ENCODE measurements at regions not wholly inside any gene's neighbourhood (a gene's known extent, or its start where the extent isn't known, plus 50 kb on each side); places are given as distances from the start of the nearest gene placed in this dataset.

- DNase-seq: no peak
Observed at GRCh38 chr22:48858856-48859255, 968.8 kb downstream of the BRD1 start.

- no peak for DNase-seq
Observed at GRCh38 chr22:48858121-48858520, 969.6 kb downstream of the BRD1 start.

GRCh38 chr22:48857202-48857805 lies 970.4 kb downstream of the BRD1 start:
- DNase-seq: no peak

GRCh38 chr22:48856308-48856615 lies 971.4 kb downstream of the BRD1 start:
- no peak for DNase-seq

GRCh38 chr22:48855593-48856307 lies 971.9 kb downstream of the BRD1 start:
- no peak for DNase-seq

- DNase-seq: no peak
Observed at GRCh38 chr22:48855013-48855412, 972.7 kb downstream of the BRD1 start.

GRCh38 chr22:48853627-48854240 lies 973.9 kb downstream of the BRD1 start:
- DNase-seq: no peak

- no peak for DNase-seq
Observed at GRCh38 chr22:48851933-48852549, 975.6 kb downstream of the BRD1 start.

- no peak for DNase-seq
Observed at GRCh38 chr22:48850658-48851287, 976.9 kb downstream of the BRD1 start.

- DNase-seq: no peak
Observed at GRCh38 chr22:48849963-48850657, 977.6 kb downstream of the BRD1 start.

- no peak for DNase-seq
Observed at GRCh38 chr22:48849219-48849912, 978.3 kb downstream of the BRD1 start.

GRCh38 chr22:48846200-48846599 lies 981.5 kb downstream of the BRD1 start:
- DNase-seq: no peak

GRCh38 chr22:48845356-48845936 lies 982.2 kb downstream of the BRD1 start:
- DNase-seq: no peak

GRCh38 chr22:48844056-48844675 lies 983.5 kb downstream of the BRD1 start:
- DNase-seq: no peak

GRCh38 chr22:48843640-48844039 lies 984.0 kb downstream of the BRD1 start:
- no peak for DNase-seq

- DNase-seq: no peak
Observed at GRCh38 chr22:48842976-48843375, 984.7 kb downstream of the BRD1 start.

- DNase-seq: no peak
Observed at GRCh38 chr22:48842583-48842945, 985.1 kb downstream of the BRD1 start.

- DNase-seq: no peak
Observed at GRCh38 chr22:48841881-48842582, 985.6 kb downstream of the BRD1 start.

- no peak for DNase-seq
Observed at GRCh38 chr22:48840112-48840949, 987.3 kb downstream of the BRD1 start.
